ENCODE measurements at regions not wholly inside any gene's neighbourhood (a gene's known extent, or its start where the extent isn't known, plus 50 kb on each side); places are given as distances from the start of the nearest gene placed in this dataset.
A peak's percentile ranks its signal among the peaks of the same experiment; 100 is the strongest.

DNA sequence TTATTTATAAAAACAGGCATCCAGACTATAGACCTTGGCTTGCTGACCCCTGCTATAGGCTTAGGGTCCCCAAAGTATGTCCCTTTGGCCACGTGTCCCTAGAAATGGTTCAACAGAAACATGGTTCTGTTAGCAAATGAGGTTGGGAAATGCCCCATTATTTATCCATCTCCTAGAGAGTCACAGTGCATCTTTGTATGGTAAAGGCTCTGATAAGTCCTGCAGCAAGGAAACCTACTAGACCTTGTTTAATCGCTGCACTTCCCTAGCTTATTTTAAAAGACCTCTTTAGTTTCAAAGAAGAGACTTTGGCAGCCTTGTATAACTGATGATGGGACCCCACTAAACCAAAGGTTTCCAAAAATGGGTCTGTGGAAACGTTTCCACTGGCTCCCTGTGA lies 471.5 kb downstream of the MED13L start:
- H3K4me3 ChIP-seq (ENCODE audit: low read depth, low read length), result no peak overlapping the region
- DNase-seq (ENCODE audit: low read depth), result no peak
- TF ChIP-seq CTCF (IDR thresholded peaks at IDR 0.05; ENCODE audit: control insufficient read depth, extremely low read depth, insufficient read depth), result no peak

DNA sequence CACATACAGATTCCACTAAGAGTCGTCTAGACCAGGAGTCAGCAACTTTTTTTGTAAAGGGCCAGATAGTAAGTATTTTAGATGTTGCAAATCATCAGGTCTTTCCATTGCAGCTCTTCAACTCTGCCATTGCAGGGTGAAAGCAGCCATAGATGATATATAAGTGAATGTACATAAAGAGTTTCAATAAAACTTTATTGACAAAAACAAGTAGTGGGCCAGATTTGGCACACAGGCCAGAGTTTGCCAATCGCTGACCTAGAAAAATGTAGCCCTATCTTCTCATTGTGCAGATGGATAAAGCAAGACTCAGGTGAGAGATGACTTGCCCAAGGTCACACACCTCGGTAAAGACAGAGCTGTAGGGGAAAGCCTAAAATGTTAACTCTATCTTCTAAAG lies 474.7 kb downstream of the MED13L start:
- no peak overlapping the region for H3K4me3 ChIP-seq (ENCODE audit: low read depth, low read length)
- DNase-seq (ENCODE audit: low read depth), result no peak
- no peak for TF ChIP-seq CTCF (IDR thresholded peaks at IDR 0.05; ENCODE audit: control insufficient read depth, extremely low read depth, insufficient read depth)

DNA sequence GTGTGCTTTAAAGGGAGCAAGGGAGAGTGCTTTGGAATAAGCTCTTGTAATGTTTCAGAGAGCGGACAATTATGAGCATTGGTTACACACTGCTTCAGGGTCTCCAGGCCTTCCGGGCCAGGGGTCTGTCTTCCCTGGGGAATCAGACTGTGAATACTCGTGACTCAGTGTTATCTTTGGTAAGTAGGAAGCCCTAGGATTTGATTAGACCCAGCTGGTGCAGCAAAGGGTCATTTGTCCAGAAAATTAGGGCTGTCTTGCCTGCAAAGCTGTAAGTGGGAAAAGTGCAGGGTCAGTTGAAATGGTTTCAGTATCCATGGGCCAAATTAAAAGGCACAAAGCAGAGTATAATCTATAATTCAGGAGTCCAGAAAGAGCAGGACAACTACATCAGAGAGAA lies 475.6 kb downstream of the MED13L start:
- no peak overlapping the region for H3K4me3 ChIP-seq (ENCODE audit: low read depth, low read length)
- TF ChIP-seq CTCF (IDR thresholded peaks at IDR 0.05; ENCODE audit: control insufficient read depth, extremely low read depth, insufficient read depth), result no peak
- DNase-seq (ENCODE audit: low read depth), result no peak

- H3K4me3 ChIP-seq (ENCODE audit: low read depth, low read length), result no peak overlapping the region
- TF ChIP-seq CTCF (IDR thresholded peaks at IDR 0.05; ENCODE audit: control insufficient read depth, extremely low read depth, insufficient read depth), result no peak
- no peak for DNase-seq (ENCODE audit: low read depth)
Observed at GRCh38 chr12:115799610-115800009, 477.9 kb downstream of the MED13L start.

DNA sequence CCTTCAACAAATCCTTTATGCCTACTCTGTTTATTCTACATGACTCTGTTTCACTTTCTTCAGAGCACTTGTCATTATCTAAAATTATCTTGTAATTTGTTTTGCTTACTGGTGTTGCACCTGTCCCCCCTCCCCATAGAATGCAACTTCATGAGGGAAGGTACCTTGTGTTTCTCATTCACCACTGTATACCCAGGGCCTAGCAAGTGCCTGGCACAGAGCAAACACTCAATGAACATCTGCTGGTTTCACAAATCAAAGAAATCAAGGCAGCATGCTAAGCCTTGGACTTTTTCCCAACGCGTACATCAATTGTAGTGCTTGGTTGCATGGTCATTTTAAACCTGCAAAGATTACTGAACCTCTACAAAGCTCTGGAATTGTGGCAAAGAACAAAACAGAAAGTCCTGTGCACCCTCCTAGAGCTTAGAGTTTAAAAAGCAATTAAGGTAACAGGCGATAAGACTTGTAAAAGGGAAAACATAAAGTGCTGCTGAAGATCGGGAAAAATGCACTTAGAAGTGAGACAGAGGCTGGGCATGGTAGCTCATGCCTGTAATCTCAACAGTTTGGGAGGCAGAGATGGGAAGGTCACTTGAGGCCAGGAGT lies 479.1 kb downstream of the MED13L start:
- TF ChIP-seq CTCF (IDR thresholded peaks at IDR 0.05; ENCODE audit: control insufficient read depth, extremely low read depth, insufficient read depth), result no peak
- no peak overlapping the region for H3K4me3 ChIP-seq (ENCODE audit: low read depth, low read length)
- no peak for DNase-seq (ENCODE audit: low read depth)

DNA sequence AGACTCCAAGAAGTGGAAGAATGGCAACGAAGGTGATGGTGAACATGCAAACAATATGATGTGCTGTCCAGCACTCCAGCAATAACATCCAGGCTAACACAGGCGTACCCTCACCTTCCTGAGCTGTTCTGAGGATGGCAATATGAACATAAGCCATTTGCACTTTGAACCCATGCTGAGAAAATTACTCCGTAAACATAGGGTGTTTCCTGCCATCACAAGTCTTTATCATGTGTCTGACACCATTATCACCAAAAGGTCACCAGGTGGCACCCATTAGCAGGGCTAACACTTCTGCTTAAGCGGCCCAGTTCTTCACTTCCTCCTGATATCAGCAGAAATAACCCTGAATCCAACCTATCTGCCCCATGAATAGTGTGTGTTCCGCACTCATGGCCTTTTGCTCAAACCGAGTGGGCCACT lies 482.8 kb downstream of the MED13L start:
- DNase-seq (ENCODE audit: low read depth), result peak; percentile 15
- H3K4me3 ChIP-seq (ENCODE audit: low read depth, low read length), result no peak overlapping the region
- peak; percentile 46 for TF ChIP-seq CTCF (IDR thresholded peaks at IDR 0.05; ENCODE audit: control insufficient read depth, extremely low read depth, insufficient read depth)

- no peak for TF ChIP-seq CTCF (IDR thresholded peaks at IDR 0.05; ENCODE audit: control insufficient read depth, extremely low read depth, insufficient read depth)
- DNase-seq (ENCODE audit: low read depth), result no peak
Observed at GRCh38 chr12:115791331-115791730, 486.2 kb downstream of the MED13L start.

More at GRCh38 chr12:115791331-115791730, 486.2 kb downstream of the MED13L start:
- H3K4me3 ChIP-seq (ENCODE audit: low read depth, low read length), result no peak overlapping the region
